HS-5 (cell line): ENCODE measurements at regions not wholly inside any gene's neighbourhood (a gene's known extent, or its start where the extent isn't known, plus 50 kb on each side); places are given as distances from the start of the nearest gene placed in this dataset.

Experiments
- DNase-seq: peaks from one replicate; pipeline ENCODE4 v3.0.0-alpha.2; 2012; ENCODE audit warnings: low read depth

GRCh38 chr12:24759155-24759554 is 189.7 kb downstream of the BCAT1 start:
- no peak for DNase-seq

- DNase-seq: no peak
Observed at GRCh38 chr12:24756479-24757024, 192.3 kb downstream of the BCAT1 start.

GRCh38 chr12:24754690-24755638 is 193.9 kb downstream of the BCAT1 start:
- peak; percentile 78 for DNase-seq

GRCh38 chr12:24752763-24753462 is 196.0 kb downstream of the BCAT1 start:
- no peak for DNase-seq

- DNase-seq: no peak
Observed at GRCh38 chr12:24751181-24751580, 197.7 kb downstream of the BCAT1 start.

- DNase-seq: no peak
Observed at GRCh38 chr12:24750263-24750662, 198.6 kb downstream of the BCAT1 start.

GRCh38 chr12:24749171-24749570 is 199.7 kb downstream of the BCAT1 start:
- DNase-seq: no peak

- no peak for DNase-seq
Observed at GRCh38 chr12:24748326-24748725, 200.6 kb downstream of the BCAT1 start.

- DNase-seq: no peak
Observed at GRCh38 chr12:24746864-24747263, 202.0 kb downstream of the BCAT1 start.

GRCh38 chr12:24746006-24746671 is 202.8 kb downstream of the BCAT1 start:
- no peak for DNase-seq

GRCh38 chr12:24743941-24744793 is 204.7 kb downstream of the BCAT1 start:
- DNase-seq: no peak

GRCh38 chr12:24742378-24742777 is 206.5 kb downstream of the BCAT1 start:
- no peak for DNase-seq

- no peak for DNase-seq
Observed at GRCh38 chr12:24741216-24741615, 207.7 kb downstream of the BCAT1 start.

- DNase-seq: no peak
Observed at GRCh38 chr12:24739106-24739779, 209.7 kb downstream of the BCAT1 start.

GRCh38 chr12:24738441-24738840 is 210.5 kb downstream of the BCAT1 start:
- DNase-seq: no peak

- no peak for DNase-seq
Observed at GRCh38 chr12:24731596-24731995, 217.3 kb downstream of the BCAT1 start.

GRCh38 chr12:24730489-24730896 is 218.4 kb downstream of the BCAT1 start:
- no peak for DNase-seq

GRCh38 chr12:24728826-24729225 is 220.1 kb downstream of the BCAT1 start:
- no peak for DNase-seq

- DNase-seq: no peak
Observed at GRCh38 chr12:24728366-24728765, 220.5 kb downstream of the BCAT1 start.

- DNase-seq: no peak
Observed at GRCh38 chr12:24725616-24726015, 223.3 kb downstream of the BCAT1 start.

GRCh38 chr12:24724814-24725213 is 224.1 kb downstream of the BCAT1 start:
- DNase-seq: no peak
